Endodermal cell (in vitro differentiated cells): ENCODE measurements at regions not wholly inside any gene's neighbourhood (a gene's known extent, or its start where the extent isn't known, plus 50 kb on each side); places are given as distances from the start of the nearest gene placed in this dataset.

ENCODE experiments used
- DNase-seq: peaks from one replicate; pipeline ENCODE4 v3.0.0-alpha.2; 2017
- H3K27ac ChIP-seq: 2 replicates; pipeline ENCODE4 v1.5.1; 2013; ENCODE audit warnings: mild to moderate bottlenecking, low read depth, low read length, moderate library complexity
- H3K27me3 ChIP-seq: 2 replicates; pipeline ENCODE4 v1.6.1; 2013; ENCODE audit warnings: mild to moderate bottlenecking, low read length, moderate library complexity; ENCODE audit not compliant: insufficient read depth, control insufficient read depth, poor library complexity, severe bottlenecking
- H3K36me3 ChIP-seq: 2 replicates; pipeline ENCODE4 v1.7.0; 2013; ENCODE audit warnings: mild to moderate bottlenecking, low read length, moderate library complexity; ENCODE audit not compliant: control insufficient read depth, insufficient read depth
- H3K4me1 ChIP-seq: one replicate; pipeline ENCODE4 v1.7.0; 2013; ENCODE audit warnings: low read length; ENCODE audit not compliant: control insufficient read depth, insufficient read depth
- H3K4me3 ChIP-seq: 2 replicates; pipeline ENCODE4 v1.5.1; 2013; ENCODE audit warnings: mild to moderate bottlenecking, low read length, moderate library complexity
- H3K9ac ChIP-seq: 2 replicates; pipeline ENCODE4 v1.6.1; 2013; ENCODE audit warnings: mild to moderate bottlenecking, low read length, moderate library complexity; ENCODE audit not compliant: poor library complexity, severe bottlenecking; ENCODE audit errors: extremely low read depth
- H3K9me3 ChIP-seq: 2 replicates; pipeline ENCODE4 v1.6.1; 2013; ENCODE audit warnings: mild to moderate bottlenecking, low read length, moderate library complexity; ENCODE audit not compliant: control insufficient read depth
- H3K27ac Mint-ChIP-seq: 2 replicates; pipeline ENCODE4 v1.8.0; 2020; ENCODE audit warnings: mixed read lengths
- H3K27me3 Mint-ChIP-seq: 2 replicates; pipeline ENCODE4 v1.8.0; 2021; ENCODE audit warnings: mild to moderate bottlenecking, mixed read lengths; ENCODE audit not compliant: insufficient read depth
- H3K36me3 Mint-ChIP-seq: 2 replicates; pipeline ENCODE4 v1.8.0; 2020; ENCODE audit warnings: low read depth, mixed read lengths
- H3K4me1 Mint-ChIP-seq: 2 replicates; pipeline ENCODE4 v1.8.0; 2020; ENCODE audit warnings: mixed read lengths
- H3K4me3 Mint-ChIP-seq: 2 replicates; pipeline ENCODE4 v1.8.0; 2020; ENCODE audit warnings: mild to moderate bottlenecking, moderate library complexity, mixed read lengths
- H3K9me3 Mint-ChIP-seq: 2 replicates; pipeline ENCODE4 v1.8.0; 2020; ENCODE audit warnings: mild to moderate bottlenecking, mixed read lengths
- CTCF ChIP-seq: fragments of 200-600 bp; sonication (generic); conservative IDR thresholded peaks from 2 replicates; pipeline ENCODE4 v1.5.0; 2021; ENCODE audit warnings: antibody characterized with exemption, mild to moderate bottlenecking
- WGBS, 2 experiments: methylation state at CpG; one replicate each; pipeline versions ENCODE4 v1.1.5 to v1.1.7; 2013; ENCODE audit warnings: missing lambda C conversion rate in 2 of 2, mixed read lengths in 1 of 2; ENCODE audit not compliant: insufficient coverage in 1 of 2, insufficient read length in 1 of 2; 5-methylcytosine and 5-hydroxymethylcytosine counted together

- Histone ChIP-seq H3K27me3 (no peaks in the 10 kb centered on the region), H3K4me1 (no peaks in the 10 kb centered on the region), H3K4me3 (no peak overlapping the region), H3K9ac (no peak overlapping the region), H3K9me3 (no peaks in the 10 kb centered on the region), H3K36me3 (no peaks in the 10 kb centered on the region), H3K27ac (no peak overlapping the region)
- no peaks in the 10 kb centered on the region for H3K36me3 Mint-ChIP-seq
- no peak for DNase-seq
- H3K27ac Mint-ChIP-seq: no peak overlapping the region
- H3K4me1 Mint-ChIP-seq: no peaks in the 10 kb centered on the region
- TF ChIP-seq CTCF: no peak
- no peaks in the 10 kb centered on the region for H3K9me3 Mint-ChIP-seq
- no peak overlapping the region for H3K4me3 Mint-ChIP-seq
- H3K27me3 Mint-ChIP-seq: peaks cover 11% of the 10 kb centered on the region
- 75 to 76% methylated on average over 7 to 9 of the region's 9 CpGs for WGBS, 2 experiments
Observed at GRCh38 chr4:4735136-4735750, 124.2 kb upstream of the MSX1 start.

GRCh38 chr4:4734425-4734824 is 125.0 kb upstream of the MSX1 start:
- Histone ChIP-seq H3K27ac (no peak overlapping the region), H3K4me1 (no peaks in the 10 kb centered on the region), H3K27me3 (no peaks in the 10 kb centered on the region), H3K9me3 (no peaks in the 10 kb centered on the region), H3K9ac (no peak overlapping the region), H3K36me3 (no peaks in the 10 kb centered on the region), H3K4me3 (no peak overlapping the region)
- DNase-seq: no peak
- Mint-ChIP-seq H3K27ac (no peak overlapping the region), H3K36me3 (no peaks in the 10 kb centered on the region), H3K4me3 (no peak overlapping the region), H3K4me1 (no peaks in the 10 kb centered on the region), H3K27me3 (peaks cover 11% of the 10 kb centered on the region), H3K9me3 (no peaks in the 10 kb centered on the region)
- TF ChIP-seq CTCF: no peak
- WGBS, 2 experiments: 83 to 89% methylated on average over 2 to 5 of the region's 5 CpGs

GRCh38 chr4:4733663-4734062 is 125.8 kb upstream of the MSX1 start:
- Histone ChIP-seq H3K4me3 (no peak overlapping the region), H3K9me3 (no peaks in the 10 kb centered on the region), H3K27me3 (no peaks in the 10 kb centered on the region), H3K36me3 (no peaks in the 10 kb centered on the region), H3K27ac (no peak overlapping the region), H3K9ac (no peak overlapping the region), H3K4me1 (no peaks in the 10 kb centered on the region)
- Mint-ChIP-seq H3K27me3 (peaks cover 11% of the 10 kb centered on the region), H3K27ac (no peak overlapping the region), H3K9me3 (no peaks in the 10 kb centered on the region), H3K4me1 (no peaks in the 10 kb centered on the region), H3K36me3 (no peaks in the 10 kb centered on the region), H3K4me3 (no peak overlapping the region)
- no peak for DNase-seq
- 88 to 90% methylated on average over 2 to 3 of the region's 3 CpGs for WGBS, 2 experiments
- no peak for TF ChIP-seq CTCF
